ENCODE measurements at regions not wholly inside any gene's neighbourhood (a gene's known extent, or its start where the extent isn't known, plus 50 kb on each side); places are given as distances from the start of the nearest gene placed in this dataset.
"Not testable (repeated sequence)": the region's sequence is repeated elsewhere in the genome, so short reads cannot be mapped to it uniquely, and the experiment has no call there.

DNA sequence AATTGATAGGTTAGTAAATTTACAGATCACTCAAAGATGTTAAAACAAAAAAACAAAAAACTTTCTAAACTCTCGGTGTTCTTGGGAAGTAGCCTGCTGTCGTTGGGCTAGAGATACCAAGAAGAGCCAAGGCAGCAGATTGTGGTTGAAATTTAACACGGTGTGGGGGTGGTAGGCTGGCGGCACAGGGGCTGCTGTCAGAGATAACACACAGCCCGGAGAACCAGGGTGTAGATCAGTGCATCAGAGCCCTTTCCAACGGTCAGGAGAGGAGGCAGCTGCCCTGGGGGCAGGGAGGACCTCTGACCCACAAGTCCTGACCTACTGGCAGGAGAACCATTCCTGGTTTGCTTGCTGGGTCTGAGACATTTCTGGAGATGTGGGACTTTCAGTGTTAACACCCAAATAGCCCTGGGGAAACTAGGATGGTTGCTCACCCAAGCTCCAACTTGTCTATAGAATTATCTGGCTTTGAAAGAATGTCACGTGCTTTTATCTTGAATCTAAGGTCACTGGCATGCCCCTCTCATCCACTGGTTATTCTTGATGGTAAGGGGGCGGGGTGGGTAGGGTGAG, 205.2 kb upstream of the PLGLB2 start:
- DNase-seq (ENCODE audit: low spot score): not testable (repeated sequence)

DNA sequence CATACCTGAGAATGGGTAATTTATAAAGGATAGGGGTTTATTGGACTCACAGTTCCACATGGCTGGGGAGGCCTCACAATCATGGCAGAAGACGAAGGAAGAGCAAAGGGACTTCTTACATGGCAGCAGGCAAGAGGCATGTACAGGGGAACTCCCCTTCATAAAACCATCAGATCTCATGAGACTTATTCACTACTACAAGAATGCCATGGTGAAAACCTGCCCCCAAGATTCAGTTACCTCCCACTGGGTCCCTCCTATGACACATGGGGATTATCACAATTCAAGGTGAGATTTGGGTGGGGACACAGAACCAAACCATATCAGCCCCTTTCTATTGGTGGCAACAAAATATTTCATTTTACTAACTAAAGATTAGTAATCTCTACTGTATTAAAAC, 204.1 kb upstream of the PLGLB2 start:
- DNase-seq (ENCODE audit: low spot score): not testable (repeated sequence)

- DNase-seq (ENCODE audit: low spot score): not testable (repeated sequence)
These were observed 200.8 kb upstream of the PLGLB2 start for GRCh38 chr2:87547106-87547505.

DNA sequence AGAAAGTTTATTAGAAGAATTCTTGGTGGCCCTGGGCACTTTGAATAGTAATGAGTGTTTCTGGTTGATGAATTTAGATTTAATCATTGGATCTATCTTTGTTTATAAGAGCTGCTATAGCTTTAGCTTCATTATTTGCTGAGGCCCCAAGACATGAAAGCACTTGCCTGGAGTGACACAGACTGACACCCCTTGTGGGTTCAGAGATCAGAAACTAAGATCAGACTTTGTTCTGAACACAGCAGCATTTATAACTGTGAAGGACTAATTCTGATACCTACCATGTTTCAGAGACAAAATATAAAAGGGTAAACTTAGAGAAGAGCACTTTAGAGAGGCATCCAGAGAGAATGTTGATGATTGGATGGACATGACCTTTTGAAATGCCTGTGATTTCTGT, 199.9 kb upstream of the PLGLB2 start:
- DNase-seq (ENCODE audit: low spot score): not testable (repeated sequence)

DNA sequence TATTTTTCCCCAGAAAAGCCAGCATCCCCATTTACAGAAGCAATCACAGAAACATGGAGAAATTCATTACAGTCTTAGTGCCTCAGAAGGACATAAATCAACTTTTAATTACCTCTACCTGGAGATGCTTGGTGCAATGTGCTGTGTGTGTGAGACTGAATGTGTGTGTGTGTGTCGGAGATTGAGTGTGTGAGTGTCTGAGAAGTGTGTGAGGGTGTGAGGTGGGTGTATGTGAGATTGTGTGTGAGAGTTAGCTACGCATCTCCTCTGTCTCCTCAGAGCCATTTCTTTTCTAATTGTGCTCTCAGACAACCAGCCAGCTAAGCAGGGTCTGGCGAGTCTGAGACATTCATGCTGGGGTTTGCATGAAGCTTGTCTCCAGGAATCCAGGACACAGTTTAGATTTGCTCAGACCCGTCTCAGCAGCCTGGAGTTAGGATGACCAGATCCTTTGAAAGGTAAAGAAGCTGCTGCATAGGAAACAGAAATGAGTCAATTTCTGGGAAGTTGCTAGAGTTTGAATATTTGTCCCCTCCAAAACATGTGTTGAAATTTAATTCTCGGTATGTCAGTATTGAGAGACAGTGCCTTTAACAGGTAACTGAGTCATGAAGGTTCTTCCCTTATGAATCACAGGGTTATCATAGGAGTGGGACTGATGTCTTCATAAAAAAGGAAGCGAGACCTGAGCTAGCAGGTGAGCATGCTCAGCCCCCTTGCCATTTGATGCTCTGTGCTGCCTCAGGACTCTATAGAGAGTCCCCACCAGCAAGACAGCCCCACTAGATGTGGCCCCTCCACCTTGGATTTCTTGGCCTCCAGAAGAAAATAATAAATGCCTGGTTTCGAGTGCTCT, 199.0 kb upstream of the PLGLB2 start:
- not testable (repeated sequence) for DNase-seq (ENCODE audit: low spot score)

DNA sequence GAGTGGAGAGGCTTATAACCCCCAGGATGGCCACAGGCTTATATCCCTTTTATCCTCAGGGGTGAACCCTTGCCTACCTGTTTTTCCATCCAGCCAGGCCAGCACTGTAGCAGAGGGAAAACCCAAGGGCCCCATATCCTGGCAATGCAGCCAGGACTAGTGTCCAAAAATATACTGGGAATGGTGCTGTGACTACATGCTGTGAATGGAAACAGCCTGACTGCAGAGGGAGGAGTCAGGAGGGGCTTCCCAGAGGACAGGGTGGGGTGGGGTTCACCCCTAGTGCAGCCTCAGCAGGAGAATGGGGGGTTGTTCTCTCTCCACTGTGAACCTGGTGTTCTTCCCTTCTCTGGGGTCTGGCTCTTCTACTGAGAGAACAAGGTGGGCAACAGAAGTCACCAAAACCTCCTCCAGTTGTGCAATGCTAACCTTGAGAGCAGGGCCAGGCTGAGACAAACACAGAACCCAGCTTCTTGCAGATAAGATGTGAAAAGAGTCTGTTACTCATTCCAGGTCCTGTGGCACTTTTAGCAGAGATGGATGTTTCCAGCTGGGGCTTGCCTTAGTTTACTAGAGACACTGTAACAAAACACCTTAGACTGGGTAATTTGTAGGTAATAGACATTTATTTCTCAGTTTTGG, 198.2 kb upstream of the PLGLB2 start:
- not testable (repeated sequence) for DNase-seq (ENCODE audit: low spot score)

GRCh38 chr2:87554678-87555077, 193.2 kb upstream of the PLGLB2 start:
- not testable (repeated sequence) for DNase-seq (ENCODE audit: low spot score)

DNA sequence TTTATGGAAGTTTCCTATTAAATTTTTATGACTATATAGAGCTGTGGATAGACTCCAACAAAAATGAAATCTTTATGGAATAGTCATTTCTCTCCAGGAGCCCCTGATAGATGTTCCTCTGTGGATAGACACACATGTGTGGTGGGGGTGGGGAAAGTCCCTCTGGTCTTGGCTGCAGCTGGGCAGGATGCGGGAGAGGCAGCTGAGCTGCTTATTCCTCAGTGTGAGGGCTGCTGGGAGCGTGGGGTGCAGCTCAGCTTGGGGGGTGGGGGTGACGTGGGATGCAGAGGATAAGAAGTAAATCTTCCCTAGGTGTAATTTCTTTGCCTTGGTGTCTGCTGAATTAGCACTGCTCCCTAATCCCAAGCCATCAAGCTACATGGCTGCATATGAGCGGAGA, 192.8 kb upstream of the PLGLB2 start:
- not testable (repeated sequence) for DNase-seq (ENCODE audit: low spot score)

GRCh38 chr2:87559001-87559400, 188.9 kb upstream of the PLGLB2 start:
- not testable (repeated sequence) for DNase-seq (ENCODE audit: low spot score)

DNA sequence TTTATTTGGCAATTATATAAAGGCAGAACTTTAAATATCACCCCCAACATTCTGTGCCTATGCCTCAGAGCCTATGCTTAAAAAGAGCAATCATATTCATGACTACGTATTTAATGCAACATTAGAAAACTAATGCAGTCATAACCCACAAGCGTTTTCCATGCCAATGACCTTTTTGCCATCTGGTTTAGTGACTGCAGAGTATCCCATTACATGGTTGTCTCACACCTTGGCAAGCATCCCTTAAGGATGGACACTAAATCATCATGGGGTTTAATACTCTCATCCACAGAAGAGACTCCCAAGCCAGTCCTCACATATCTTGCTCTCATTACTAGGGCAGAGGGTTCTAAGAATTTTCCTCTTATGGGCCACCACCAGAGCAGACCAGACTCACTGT, 188.2 kb upstream of the PLGLB2 start:
- not testable (repeated sequence) for DNase-seq (ENCODE audit: low spot score)

DNA sequence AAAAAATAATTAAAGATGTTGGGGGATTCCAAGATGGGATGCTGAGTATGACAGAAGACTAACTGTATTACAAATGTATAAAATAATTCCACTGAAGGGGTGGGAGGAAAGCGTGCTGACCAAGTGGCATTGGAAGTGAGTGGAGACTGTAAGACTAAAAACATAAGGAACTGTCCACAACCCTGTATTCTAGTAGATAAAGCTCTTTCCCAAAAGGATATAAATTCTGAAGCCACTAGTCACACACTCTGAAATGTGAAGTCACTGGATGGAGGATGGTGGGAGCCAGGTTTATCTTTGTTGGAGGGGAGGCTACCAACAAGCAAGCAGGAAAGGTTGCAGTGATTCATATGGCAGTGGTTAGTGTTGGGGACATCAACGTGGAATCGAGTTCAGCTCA, 182.8 kb upstream of the PLGLB2 start:
- DNase-seq (ENCODE audit: low spot score): not testable (repeated sequence)

DNA sequence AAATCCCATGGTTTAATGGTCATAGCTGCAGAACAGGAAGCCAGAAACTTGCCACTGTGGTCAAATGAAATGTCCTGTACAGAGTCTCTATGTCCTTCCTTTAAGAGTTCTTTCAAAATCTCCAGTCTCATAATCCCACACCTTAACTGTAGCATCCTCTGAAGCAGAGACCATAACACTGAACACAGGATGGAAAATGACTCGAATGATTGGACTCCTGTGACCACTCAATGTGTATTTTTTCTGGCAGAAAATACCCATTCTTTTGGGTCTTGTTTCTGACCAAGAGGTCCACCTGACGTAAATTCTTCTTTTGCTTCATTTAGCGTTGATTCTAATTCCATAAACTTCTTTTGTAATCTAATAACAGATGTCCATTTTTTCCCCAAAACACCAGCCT, 181.4 kb upstream of the PLGLB2 start:
- DNase-seq (ENCODE audit: low spot score): not testable (repeated sequence)

DNA sequence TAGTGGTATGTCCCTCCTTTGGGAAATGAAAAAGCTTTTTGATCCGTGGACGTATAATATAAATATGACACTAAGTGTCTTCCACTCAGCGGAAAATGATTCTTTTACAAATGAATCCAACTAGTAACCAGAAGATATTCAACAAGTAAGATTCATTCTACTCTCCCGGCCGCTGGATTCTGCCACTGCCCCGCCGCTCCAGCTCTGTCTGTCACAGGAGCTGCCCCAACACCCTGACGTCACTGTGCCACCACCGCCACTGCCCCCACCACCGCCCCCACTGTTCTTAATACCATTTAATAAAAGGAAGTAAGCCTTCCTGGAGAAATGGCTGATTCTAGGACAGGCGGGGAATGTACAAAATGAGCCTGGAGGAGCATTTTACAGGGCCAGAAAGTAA, 180.8 kb upstream of the PLGLB2 start:
- not testable (repeated sequence) for DNase-seq (ENCODE audit: low spot score)

DNA sequence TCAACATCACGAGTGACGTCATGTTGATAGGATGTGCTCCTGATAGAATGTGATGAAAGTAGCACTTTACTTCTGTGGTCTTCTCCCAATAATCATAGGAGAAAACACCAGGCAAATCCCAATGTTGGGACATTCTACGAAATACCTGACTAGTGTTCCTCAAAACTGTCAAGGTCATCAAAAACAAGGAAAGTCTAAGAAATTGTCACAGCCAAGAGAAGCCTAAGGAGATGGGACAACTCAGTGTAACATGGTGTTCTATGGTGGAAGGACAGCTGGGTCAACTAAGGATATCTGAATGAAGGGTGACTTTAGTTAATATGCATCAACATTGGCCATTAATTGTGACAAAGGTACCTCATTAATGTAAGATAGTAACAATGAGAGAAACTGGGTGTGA, 180.0 kb upstream of the PLGLB2 start:
- DNase-seq (ENCODE audit: low spot score): not testable (repeated sequence)

GRCh38 chr2:87568554-87569278, 179.2 kb upstream of the PLGLB2 start:
- not testable (repeated sequence) for DNase-seq (ENCODE audit: low spot score)

DNA sequence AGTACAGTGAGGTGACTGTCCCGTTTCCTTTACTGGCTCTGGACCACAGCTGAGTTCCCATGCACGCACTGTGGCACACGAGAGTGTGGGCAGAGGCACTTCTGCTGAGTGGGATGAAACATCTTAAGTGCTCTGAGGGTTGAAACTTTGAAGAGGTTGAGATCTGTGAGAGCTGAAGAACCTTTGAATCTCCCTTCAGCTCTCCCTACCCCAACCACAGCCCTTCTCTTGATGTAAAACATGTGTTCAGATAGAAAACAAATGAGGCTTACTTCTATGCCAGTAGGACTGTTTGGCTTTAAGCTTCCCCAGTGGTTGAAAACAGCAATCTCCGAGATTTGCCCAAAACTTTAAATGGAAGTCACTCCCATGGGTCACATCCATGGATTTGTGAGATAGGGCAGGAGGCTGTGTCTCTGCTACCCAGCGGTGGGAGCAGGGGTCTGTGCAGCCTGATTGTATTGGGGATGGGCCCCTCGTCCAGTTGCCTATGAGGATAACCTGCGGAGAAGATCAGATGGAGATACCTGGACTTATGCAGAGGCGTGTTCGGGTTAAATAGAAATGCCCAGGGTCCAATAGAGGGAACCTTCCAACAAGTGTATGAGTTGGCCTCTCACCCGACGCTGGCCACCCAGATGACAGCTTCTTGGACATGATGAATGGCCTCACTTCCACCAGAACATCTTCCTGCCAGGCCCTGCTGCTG, 178.0 kb upstream of the PLGLB2 start:
- not testable (repeated sequence) for DNase-seq (ENCODE audit: low spot score)

GRCh38 chr2:87571889-87572465, 175.9 kb upstream of the PLGLB2 start:
- not testable (repeated sequence) for DNase-seq (ENCODE audit: low spot score)

GRCh38 chr2:87572906-87573305, 175.0 kb upstream of the PLGLB2 start:
- not testable (repeated sequence) for DNase-seq (ENCODE audit: low spot score)

GRCh38 chr2:87573386-87574192, 174.3 kb upstream of the PLGLB2 start:
- DNase-seq (ENCODE audit: low spot score): not testable (repeated sequence)

Data from HuH-7.5 (cell line).